H9 (cell line): ENCODE measurements at regions not wholly inside any gene's neighbourhood (a gene's known extent, or its start where the extent isn't known, plus 50 kb on each side); places are given as distances from the start of the nearest gene placed in this dataset.
A peak's percentile ranks its signal among the peaks of the same experiment; 100 is the strongest.

Experiments used
- DNase-seq: peaks from one replicate; pipeline ENCODE4 v3.0.0-alpha.2; 2017
- H2AFZ ChIP-seq: one replicate; pipeline ENCODE4 v1.6.1; 2013; ENCODE audit warnings: mild to moderate bottlenecking, low read length, control low read depth, moderate library complexity
- H2AK5ac ChIP-seq: 2 replicates; pipeline ENCODE4 v1.6.1; 2013; ENCODE audit warnings: low read length, control low read depth, mixed read lengths; ENCODE audit not compliant: insufficient read length
- H2BK120ac ChIP-seq: one replicate; pipeline ENCODE4 v1.6.1; 2013; ENCODE audit warnings: low read depth, mild to moderate bottlenecking, low read length, control low read depth, inconsistent platforms; ENCODE audit not compliant: poor library complexity, severe bottlenecking
- H2BK12ac ChIP-seq: 2 replicates; pipeline ENCODE4 v1.6.1; 2013; ENCODE audit warnings: low read length, control low read depth, mixed read lengths, low read depth; ENCODE audit not compliant: insufficient read length
- H2BK15ac ChIP-seq: 2 replicates; pipeline ENCODE4 v1.6.1; 2013; ENCODE audit warnings: low read depth, low read length, control low read depth
- H2BK20ac ChIP-seq: one replicate; pipeline ENCODE4 v1.6.1; 2013; ENCODE audit warnings: low read depth, mild to moderate bottlenecking, low read length, control low read depth, inconsistent platforms; ENCODE audit not compliant: poor library complexity, severe bottlenecking
- H2BK5ac ChIP-seq: 2 replicates; pipeline ENCODE4 v1.6.1; 2013; ENCODE audit warnings: low read length, control low read depth, mixed read lengths; ENCODE audit not compliant: insufficient read length
- H3K14ac ChIP-seq: 2 replicates; pipeline ENCODE4 v1.6.1; 2013; ENCODE audit warnings: low read length, control low read depth; ENCODE audit not compliant: insufficient read depth
- H3K18ac ChIP-seq: 2 replicates; pipeline ENCODE4 v1.6.1; 2013; ENCODE audit warnings: low read depth, mild to moderate bottlenecking, mixed read lengths, low read length, control low read depth; ENCODE audit not compliant: insufficient read length
- H3K23ac ChIP-seq: 2 replicates; pipeline ENCODE4 v1.6.1; 2013; ENCODE audit warnings: low read length, control low read depth, mixed read lengths, low read depth; ENCODE audit not compliant: insufficient read length
- H3K23me2 ChIP-seq: 2 replicates; pipeline ENCODE4 v1.6.1; 2013; ENCODE audit warnings: low read depth, mild to moderate bottlenecking, mixed read lengths, low read length, control low read depth; ENCODE audit not compliant: insufficient read length, poor library complexity, severe bottlenecking
- H3K27ac ChIP-seq: 2 replicates; pipeline ENCODE4 v1.5.1; 2013; ENCODE audit warnings: low read length, control low read depth, mixed read lengths, low read depth; ENCODE audit not compliant: insufficient read length
- H3K27me3 ChIP-seq: 2 replicates; pipeline ENCODE4 v1.6.1; 2013; ENCODE audit warnings: low read length, control low read depth, inconsistent platforms; ENCODE audit not compliant: insufficient read depth
- H3K4ac ChIP-seq: 2 replicates; pipeline ENCODE4 v1.6.1; 2013; ENCODE audit warnings: low read depth, mild to moderate bottlenecking, control low read depth, inconsistent platforms, low read length, moderate library complexity
- H3K4me1 ChIP-seq: 2 replicates; pipeline ENCODE4 v1.6.1; 2013; ENCODE audit warnings: low read length, control low read depth, inconsistent platforms; ENCODE audit not compliant: insufficient read depth
- H3K4me2 ChIP-seq: 2 replicates; pipeline ENCODE4 v1.6.1; 2013; ENCODE audit warnings: low read length, control low read depth, mixed read lengths; ENCODE audit not compliant: insufficient read length, insufficient read depth
- H3K56ac ChIP-seq: 2 replicates; pipeline ENCODE4 v1.6.1; 2013; ENCODE audit warnings: low read depth, mild to moderate bottlenecking, mixed read lengths, low read length, control low read depth; ENCODE audit not compliant: insufficient read length
- H3K79me1 ChIP-seq: 2 replicates; pipeline ENCODE4 v1.6.1; 2013; ENCODE audit warnings: low read depth, mild to moderate bottlenecking, moderate library complexity, low read length, control low read depth, inconsistent platforms; ENCODE audit not compliant: insufficient read depth, poor library complexity, severe bottlenecking
- H3K79me2 ChIP-seq: 2 replicates; pipeline ENCODE4 v1.6.1; 2013; ENCODE audit warnings: low read length, control low read depth, inconsistent platforms; ENCODE audit not compliant: insufficient read depth
- H3K9ac ChIP-seq: 2 replicates; pipeline ENCODE4 v1.6.1; 2013; ENCODE audit warnings: low read length, control low read depth, mixed read lengths; ENCODE audit not compliant: insufficient read length; ENCODE audit errors: extremely low read depth
- H3K9me3 ChIP-seq: one replicate; pipeline ENCODE4 v1.6.1; 2013; ENCODE audit warnings: low read depth, low read length, inconsistent platforms; ENCODE audit not compliant: control insufficient read depth
- H3T11ph ChIP-seq: one replicate; pipeline ENCODE4 v1.6.1; 2013; ENCODE audit warnings: mild to moderate bottlenecking, low read length, control low read depth, inconsistent platforms
- H4K20me1 ChIP-seq: one replicate; pipeline ENCODE4 v1.6.1; 2013; ENCODE audit not compliant: control insufficient read depth, insufficient read length, insufficient read depth
- H4K5ac ChIP-seq: 2 replicates; pipeline ENCODE4 v1.6.1; 2013; ENCODE audit warnings: low read depth, mild to moderate bottlenecking, mixed read lengths, low read length, control low read depth; ENCODE audit not compliant: insufficient read length
- H4K8ac ChIP-seq: replicated peaks from 2 replicates; pipeline ENCODE4 v1.6.1; 2013; ENCODE audit warnings: low read length, control low read depth, mixed read lengths, low read depth; ENCODE audit not compliant: insufficient read length
- H4K91ac ChIP-seq: 2 replicates; pipeline ENCODE4 v1.6.1; 2013; ENCODE audit warnings: low read depth, mild to moderate bottlenecking, moderate library complexity, mixed read lengths, low read length, control low read depth; ENCODE audit not compliant: insufficient read length
- H3K27ac Mint-ChIP-seq, 3 experiments: 2 replicates in 2 of 3; 3 replicates in 1 of 3; pipeline ENCODE4 v1.8.0; 2020 to 2021; ENCODE audit warnings: mixed read lengths in 3 of 3, mild to moderate bottlenecking in 1 of 3, moderate library complexity in 1 of 3
- H3K27me3 Mint-ChIP-seq: 2 replicates; pipeline ENCODE4 v1.8.0; 2021; ENCODE audit warnings: low read depth, mild to moderate bottlenecking, moderate library complexity, mixed read lengths
- H3K36me3 Mint-ChIP-seq, 3 experiments: 2 replicates in 2 of 3; 3 replicates in 1 of 3; pipeline ENCODE4 v1.8.0; 2020 to 2021; ENCODE audit warnings: low read depth in 3 of 3, mixed read lengths in 3 of 3; ENCODE audit not compliant: insufficient read depth in 1 of 3
- H3K4me1 Mint-ChIP-seq, 2 experiments: 2 replicates each; pipeline ENCODE4 v1.8.0; 2020; ENCODE audit warnings: mixed read lengths in 2 of 2
- H3K4me3 Mint-ChIP-seq, 2 experiments: 2 replicates in 1 of 2; 3 replicates in 1 of 2; pipeline ENCODE4 v1.8.0; 2020 to 2021; ENCODE audit warnings: mild to moderate bottlenecking in 2 of 2, mixed read lengths in 2 of 2, moderate library complexity in 1 of 2
- H3K9me3 Mint-ChIP-seq, 2 experiments: 2 replicates in 1 of 2; 3 replicates in 1 of 2; pipeline ENCODE4 v1.8.0; 2020; ENCODE audit warnings: mild to moderate bottlenecking in 2 of 2, mixed read lengths in 2 of 2, moderate library complexity in 1 of 2
- CTCF ChIP-seq: fragments of 200-600 bp; sonication (generic); conservative IDR thresholded peaks from 3 replicates; pipeline ENCODE4 v1.8.0; 2021; ENCODE audit warnings: antibody characterized with exemption, mild to moderate bottlenecking
- WGBS: extraction: QIAGEN DNeasy Blood & Tissue Kit; methylation state at CpG from one replicate; pipeline ENCODE4 v1.1.7; 2013; ENCODE audit warnings: missing lambda C conversion rate, low lambda C conversion rate, mixed read lengths; ENCODE audit not compliant: insufficient read length; ENCODE audit errors: extremely low coverage; 5-methylcytosine and 5-hydroxymethylcytosine counted together

GRCh38 chr10:10368951-10369576 lies 648.6 kb upstream of the CELF2 start:
- no peak overlapping the region for H2BK20ac ChIP-seq
- no peak for DNase-seq
- H3K23ac ChIP-seq = no peak overlapping the region
- peaks cover 7 to 12% of the 10 kb centered on the region in 2 experiments for H3K4me1 Mint-ChIP-seq
- H3K36me3 Mint-ChIP-seq = peaks cover 0 to 5% (median 0%) of the 10 kb centered on the region in 3 experiments; a peak in 4 of 7 replicates
- TF ChIP-seq CTCF = no peak
- H3K4ac ChIP-seq = no peak overlapping the region
- H3K27me3 Mint-ChIP-seq = no peaks in the 10 kb centered on the region
- H3K4me2 ChIP-seq = no peak overlapping the region
- H2AFZ ChIP-seq = no peak overlapping the region
- no peak overlapping the region for H4K91ac ChIP-seq
- no peak overlapping the region for H2BK12ac ChIP-seq
- H3K56ac ChIP-seq = no peak overlapping the region
- peak overlapping the region; percentile 56; the same call in 1 of the 2 replicates for H2BK15ac ChIP-seq
- H3K4me1 ChIP-seq = no peaks in the 10 kb centered on the region
- WGBS = no CpG with 5 or more reads among the region's 7 CpGs
- no peak overlapping the region for H3K27ac Mint-ChIP-seq
- no peaks in the 10 kb centered on the region for H3K79me2 ChIP-seq
- H3K14ac ChIP-seq = no peak overlapping the region
- H3T11ph ChIP-seq = no peak overlapping the region
- no peak overlapping the region for H3K18ac ChIP-seq
- peaks cover 0 to 4% of the 10 kb centered on the region in 2 experiments; a peak in 2 of 5 replicates for H3K9me3 Mint-ChIP-seq
- no peaks in the 10 kb centered on the region for H3K23me2 ChIP-seq
- H4K20me1 ChIP-seq = no peaks in the 10 kb centered on the region
- no peaks in the 10 kb centered on the region for H3K9me3 ChIP-seq
- H2BK5ac ChIP-seq = no peak overlapping the region
- H3K27ac ChIP-seq = no peak overlapping the region
- no peaks in the 10 kb centered on the region for H3K27me3 ChIP-seq
- no peak overlapping the region for H4K8ac ChIP-seq
- no peak overlapping the region for H3K4me3 Mint-ChIP-seq
- H3K79me1 ChIP-seq = no peaks in the 10 kb centered on the region
- H3K9ac ChIP-seq = no peak overlapping the region
- H2BK120ac ChIP-seq = no peak overlapping the region
- no peak overlapping the region for H4K5ac ChIP-seq
- H2AK5ac ChIP-seq = no peak overlapping the region
